ENCODE measurements at regions not wholly inside any gene's neighbourhood (a gene's known extent, or its start where the extent isn't known, plus 50 kb on each side); places are given as distances from the start of the nearest gene placed in this dataset.
"Not testable (repeated sequence)": the region's sequence is repeated elsewhere in the genome, so short reads cannot be mapped to it uniquely, and the experiment has no call there.

- H3K36me3 ChIP-seq: no peaks in the 10 kb centered on the region
- H3K9me3 ChIP-seq: no peaks in the 10 kb centered on the region
- no peaks in the 10 kb centered on the region for H3K27me3 ChIP-seq
- TF ChIP-seq EP300 (IDR thresholded peaks at IDR 0.05) (no peak), POLR2A (IDR thresholded peaks at IDR 0.05) (no peak), POLR2AphosphoS5 (IDR thresholded peaks at IDR 0.05) (peak; percentile 39), CTCF (IDR thresholded peaks at IDR 0.05) (no peak)
- H3K4me3 ChIP-seq: no peak overlapping the region
- WGBS, 2 donors (ENCODE audit: low coverage in 1 of 2): 60 to 67% methylated on average over 3 to 7 of the region's 11 CpGs
- ATAC-seq: peak; percentile 79
- peak overlapping the region in 3 of 4 donors; percentile 52 to 87 (median 82) for H3K27ac ChIP-seq
- peaks cover 0 to 41% (median 7%) of the 10 kb centered on the region in 3 donors for H3K4me1 ChIP-seq
These were observed 173.4 kb downstream of the TOMM20 start for GRCh38 chr1:234955107-234955731.

GRCh38 chr1:234954613-234955012 lies 174.0 kb downstream of the TOMM20 start:
- Histone ChIP-seq H3K27ac (peak overlapping the region in 3 of 4 donors; percentile 6 to 87 (median 82)), H3K4me3 (no peak overlapping the region), H3K36me3 (no peaks in the 10 kb centered on the region), H3K27me3 (no peaks in the 10 kb centered on the region), H3K4me1 (peaks cover 0 to 41% (median 7%) of the 10 kb centered on the region in 3 donors), H3K9me3 (no peaks in the 10 kb centered on the region)
- no peak for TF ChIP-seq POLR2AphosphoS5 (IDR thresholded peaks at IDR 0.05)
- no peak for TF ChIP-seq CTCF (IDR thresholded peaks at IDR 0.05)
- no peak for TF ChIP-seq EP300 (IDR thresholded peaks at IDR 0.05)
- no peak for TF ChIP-seq POLR2A (IDR thresholded peaks at IDR 0.05)
- ATAC-seq: no peak
- WGBS, 2 donors (ENCODE audit: low coverage in 1 of 2): 93 to 100% methylated on average over 1 to 6 of the region's 6 CpGs

GRCh38 chr1:234953655-234954405 lies 174.8 kb downstream of the TOMM20 start:
- peaks cover 0 to 41% (median 7%) of the 10 kb centered on the region in 3 donors for H3K4me1 ChIP-seq
- WGBS, 2 donors (ENCODE audit: low coverage in 1 of 2): 94 to 98% methylated on average over 5 to 8 of the region's 13 CpGs
- TF ChIP-seq CTCF (IDR thresholded peaks at IDR 0.05) (no peak), EP300 (IDR thresholded peaks at IDR 0.05) (no peak), POLR2AphosphoS5 (IDR thresholded peaks at IDR 0.05) (no peak), POLR2A (IDR thresholded peaks at IDR 0.05) (no peak)
- no peaks in the 10 kb centered on the region for H3K27me3 ChIP-seq
- H3K4me3 ChIP-seq: no peak overlapping the region
- peak overlapping the region in 1 of 4 donors; percentile 87 for H3K27ac ChIP-seq
- peaks cover 0 to 5% (median 0%) of the 10 kb centered on the region in 3 donors for H3K9me3 ChIP-seq
- no peak for ATAC-seq
- H3K36me3 ChIP-seq: no peaks in the 10 kb centered on the region

GRCh38 chr1:234950598-234950997 lies 178.0 kb downstream of the TOMM20 start:
- H3K36me3 ChIP-seq: no peaks in the 10 kb centered on the region
- H3K4me3 ChIP-seq: no peak overlapping the region
- H3K27ac ChIP-seq: no peak overlapping the region
- no peaks in the 10 kb centered on the region for H3K27me3 ChIP-seq
- H3K9me3 ChIP-seq: peaks cover 0 to 5% (median 0%) of the 10 kb centered on the region in 3 donors
- no peak for ATAC-seq
- TF ChIP-seq EP300 (IDR thresholded peaks at IDR 0.05) (no peak), POLR2A (IDR thresholded peaks at IDR 0.05) (no peak), CTCF (IDR thresholded peaks at IDR 0.05) (no peak), POLR2AphosphoS5 (IDR thresholded peaks at IDR 0.05) (no peak)
- peaks cover 0 to 11% (median 0%) of the 10 kb centered on the region in 3 donors for H3K4me1 ChIP-seq

- not testable (repeated sequence) for ATAC-seq, H3K4me1 ChIP-seq, H3K36me3 ChIP-seq
These were observed 179.1 kb downstream of the TOMM20 start for GRCh38 chr1:234949528-234949927.

More at GRCh38 chr1:234949528-234949927, 179.1 kb downstream of the TOMM20 start:
- not testable (repeated sequence) for H3K27me3 ChIP-seq, H3K9me3 ChIP-seq, H3K4me3 ChIP-seq, H3K27ac ChIP-seq
- 79 to 96% methylated on average over 5 to 6 of the region's 6 CpGs for WGBS, 2 donors (ENCODE audit: low coverage in 1 of 2)
